K562 (cell line): ENCODE measurements at regions not wholly inside any gene's neighbourhood (a gene's known extent, or its start where the extent isn't known, plus 50 kb on each side); places are given as distances from the start of the nearest gene placed in this dataset.

Experiments used
- ATAC-seq: fragments of 200-7000 bp; cut with Tn5 transposase; 3 replicates; pipeline ENCODE4 v1.9.1; 2020; ENCODE audit warnings: moderate library complexity
- BruUV-seq: library from RNA; stranded (reverse); fragments of 400-500 nt; replicated peaks from 2 replicates; lab custom pipeline; 2021; lab: Mats Ljungman, UMichigan
- CTCF ChIA-PET: fragments of 300-600 bp; formaldehyde crosslinking; extraction: SDS; loops from one replicate; lab custom pipeline; 2021; ENCODE audit warnings: low intra/inter-chr PET ratio; lab: Yijun Ruan, JAX
- POLR2A ChIA-PET: fragments of 300-600, 350-650 bp; sonication (Branson Sonifier 250); formaldehyde crosslinking; extraction: SDS; loops from one replicate; lab custom pipeline; 2021; ENCODE audit warnings: antibody characterized with exemption, inconsistent platforms; lab: Yijun Ruan, JAX
- DNase-seq, 4 experiments: peaks; one replicate each; pipeline versions ENCODE4 v3.0.0 to v3.0.0-alpha.2; 2011 to 2018; ENCODE audit warnings: low spot score in 3 of 4, mixed read lengths in 3 of 4; ENCODE audit errors: extremely low read depth in 1 of 4
- FAIRE-seq: peaks from 2 replicates; lab custom pipeline; 2011; peaks lifted over from hg19 to GRCh38; lab: Jason Lieb, UNC
- H2AFZ ChIP-seq: 2 replicates; pipeline ENCODE4 v1.6.0; 2011; ENCODE audit warnings: low read depth, low read length, control low read depth, inconsistent platforms
- H3K27ac ChIP-seq: fragments of 200-600 bp; 3 replicates; pipeline ENCODE4 v1.8.0; 2011; ENCODE audit warnings: low read depth, mild to moderate bottlenecking, control low read depth, inconsistent platforms, low read length, moderate library complexity, mixed read lengths; ENCODE audit errors: extremely low read depth
- H3K27me3 ChIP-seq, 2 experiments: fragments of 300-600 bp in 1 of 2; 2 replicates in 1 of 2; 3 replicates in 1 of 2; pipeline versions ENCODE4 v1.6.0 to v1.8.0; 2011; ENCODE audit warnings: inconsistent platforms in 2 of 2, low read length in 2 of 2, mild to moderate bottlenecking in 1 of 2, mixed read lengths in 1 of 2, moderate library complexity in 1 of 2; ENCODE audit not compliant: control insufficient read depth in 2 of 2, insufficient read depth in 2 of 2
- H3K36me3 ChIP-seq: fragments of 300-600 bp; 3 replicates; pipeline ENCODE4 v1.8.0; 2011; ENCODE audit warnings: mild to moderate bottlenecking, low read length, inconsistent platforms; ENCODE audit not compliant: control insufficient read depth, insufficient read depth
- H3K4me1 ChIP-seq, 2 experiments: fragments of 200-600 bp in 1 of 2; replicated peaks in 1 of 2; 2 replicates in 1 of 2; 3 replicates in 1 of 2; pipeline versions ENCODE4 v1.5.1 to v1.8.0; 2011; ENCODE audit warnings: inconsistent platforms in 2 of 2, low read length in 2 of 2, mild to moderate bottlenecking in 1 of 2, mixed read lengths in 1 of 2, moderate library complexity in 1 of 2; ENCODE audit not compliant: control insufficient read depth in 2 of 2, insufficient read depth in 2 of 2
- H3K4me2 ChIP-seq: 2 replicates; pipeline ENCODE4 v1.6.1; 2011; ENCODE audit warnings: low read length, control low read depth, inconsistent platforms, mixed read lengths; ENCODE audit not compliant: insufficient read depth
- H3K4me3 ChIP-seq: fragments of 200-600 bp; sonication (generic), shearing (Covaris generic); 2 replicates; pipeline ENCODE4 v1.5.1; 2016; ENCODE audit warnings: control low read depth, inconsistent platforms
- H3K79me2 ChIP-seq: fragments of 200-600 bp; 3 replicates; pipeline ENCODE4 v1.8.0; 2011; ENCODE audit warnings: low read length, inconsistent platforms; ENCODE audit not compliant: control insufficient read depth, insufficient read depth
- H3K9ac ChIP-seq, 2 experiments: 2 replicates each; pipeline versions ENCODE4 v1.6.0 to v1.6.1; 2011; ENCODE audit warnings: low read depth in 2 of 2, low read length in 2 of 2, control low read depth in 1 of 2, inconsistent platforms in 1 of 2, mild to moderate bottlenecking in 1 of 2, mixed read lengths in 1 of 2; ENCODE audit not compliant: insufficient read depth in 1 of 2
- H3K9me1 ChIP-seq: one replicate; pipeline ENCODE4 v1.6.0; 2011; ENCODE audit warnings: inconsistent platforms, mild to moderate bottlenecking, low read length, moderate library complexity; ENCODE audit not compliant: control insufficient read depth, insufficient read depth
- H3K9me3 ChIP-seq: replicated peaks from 2 replicates; pipeline ENCODE4 v1.5.1; 2011; ENCODE audit warnings: low read depth, low read length, inconsistent platforms; ENCODE audit not compliant: control insufficient read depth, insufficient read depth
- H4K20me1 ChIP-seq: replicated peaks from 2 replicates; pipeline ENCODE4 v1.6.1; 2011; ENCODE audit warnings: low read length, inconsistent platforms, mixed read lengths; ENCODE audit not compliant: control insufficient read depth, insufficient read depth
- ERF ChIP-seq: fragments of 450-650 bp; formaldehyde crosslinking; IDR thresholded peaks from 2 replicates; pipeline ENCODE4 v1.4.0; 2020; ENCODE audit warnings: mild to moderate bottlenecking, mixed read lengths
- FOXA3 ChIP-seq, 2 experiments: fragments of 450-650 bp in 1 of 2; sonication (generic) in 1 of 2; formaldehyde crosslinking; IDR thresholded peaks in 1 of 2; conservative IDR thresholded peaks in 1 of 2; 2 replicates each; pipeline versions ENCODE4 v1.4.0 to v1.8.0; 2020 to 2022; ENCODE audit warnings: mild to moderate bottlenecking in 2 of 2, missing genetic modification reagents in 1 of 2
- ILK ChIP-seq: fragments of 450-650 bp; IDR thresholded peaks from 2 replicates; pipeline ENCODE4 v1.6.1; 2016; ENCODE audit warnings: missing genetic modification characterization, low read depth, mild to moderate bottlenecking, missing compliant biosample characterization, moderate library complexity, borderline replicate concordance
- MCM7 ChIP-seq, 2 experiments: fragments of 450-650 bp; IDR thresholded peaks; 2 replicates each; pipeline ENCODE4 v1.6.1; 2016 to 2018
- SMAD1 ChIP-seq: fragments of 150-350 bp; IDR thresholded peaks from 2 replicates; pipeline ENCODE4 v1.6.1; 2014; ENCODE audit warnings: low read length, low read depth; ENCODE audit not compliant: partially characterized antibody
- TEAD1 ChIP-seq, 2 experiments: fragments of 450-650 bp in 1 of 2; sonication (generic) in 1 of 2; formaldehyde crosslinking; IDR thresholded peaks; 2 replicates each; pipeline versions ENCODE4 v1.4.0 to v1.8.0; 2020 to 2022; ENCODE audit warnings: mild to moderate bottlenecking in 2 of 2, missing genetic modification reagents in 1 of 2
- ZNF764 ChIP-seq: fragments of 250-450 bp; sonication (Bioruptor Pico); IDR thresholded peaks from 2 replicates; pipeline ENCODE4 v1.4.0; 2020; ENCODE audit warnings: low read depth, mild to moderate bottlenecking, moderate library complexity
- WGBS: fragments of 100-300 bp; shearing (Covaris generic); methylation state at CpG from one replicate; pipeline ENCODE4 v1.1.6; 2016; ENCODE audit warnings: low coverage, mixed read lengths; ENCODE audit not compliant: insufficient coverage; ENCODE audit errors: missing lambda C conversion rate; 5-methylcytosine and 5-hydroxymethylcytosine counted together
- in situ Hi-C: fragments of 300-500 bp; cut with MboI; formaldehyde crosslinking; loops from 4 replicates; pipeline ENCODE4 v1.15.0; 2018; ENCODE audit warnings: inconsistent platforms, mixed read lengths
- intact Hi-C: fragments of 100-400 bp; cut with micrococcal nuclease; formaldehyde crosslinking; loops from 2 replicates; pipeline ENCODE4 v1.14.2; 2022
- TF ChIP-seq, protein P1 (sequence below): fragments of 250-450 bp; sonication (Bioruptor Pico); IDR thresholded peaks from 2 replicates; pipeline ENCODE4 v1.4.0; 2020
- TF ChIP-seq, protein P2 (sequence below): fragments of 450-650 bp; formaldehyde crosslinking; IDR thresholded peaks from 2 replicates; pipeline ENCODE4 v1.4.0; 2022; ENCODE audit warnings: missing genetic modification characterization
- TF ChIP-seq, protein P3 (sequence below): IDR thresholded peaks from 2 replicates; pipeline ENCODE4 v1.6.1; 2012; ENCODE audit warnings: low read depth, low read length, improper control_type of control experiment, borderline replicate concordance

DNA sequence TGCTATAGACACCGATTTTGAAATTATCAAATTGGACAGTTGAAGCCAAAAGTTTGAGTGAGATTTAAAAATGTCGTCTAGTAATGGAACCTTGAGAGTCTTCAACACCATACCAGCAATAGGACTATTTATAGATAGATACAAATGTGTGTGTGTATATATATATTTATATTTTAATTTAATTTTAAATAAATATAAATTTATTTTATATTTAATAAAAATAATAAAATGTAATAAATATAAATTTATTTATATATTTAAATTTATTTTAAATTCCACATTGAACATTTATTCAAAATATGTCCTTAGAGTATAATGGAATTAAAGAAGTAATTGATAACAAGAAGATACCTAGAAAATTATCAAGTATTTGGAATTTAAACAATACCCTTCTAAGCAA is 221.9 kb upstream of the CXXC4 start:
- intact Hi-C loops, result no loop called here
- H3K4me2 ChIP-seq, result no peak overlapping the region
- H3K79me2 ChIP-seq, result no peaks in the 10 kb centered on the region
- no peak overlapping the region for H2AFZ ChIP-seq
- H3K36me3 ChIP-seq, result no peaks in the 10 kb centered on the region
- BruUV-seq, result no TSS peak
- ChIA-PET CTCF (no interaction called here), POLR2A (no interaction called here)
- H4K20me1 ChIP-seq, result no peaks in the 10 kb centered on the region
- no peaks in the 10 kb centered on the region for H3K9me1 ChIP-seq
- H3K27me3 ChIP-seq, result no peaks in the 10 kb centered on the region
- no peak for ATAC-seq
- H3K4me3 ChIP-seq, result no peak overlapping the region
- no peak for DNase-seq
- H3K4me1 ChIP-seq, result no peaks in the 10 kb centered on the region
- H3K27ac ChIP-seq, result no peak overlapping the region
- WGBS, result 0% methylated on average over 2 of the region's 2 CpGs
- H3K9me3 ChIP-seq, result no peaks in the 10 kb centered on the region
- H3K9ac ChIP-seq, result no peak overlapping the region
- no peak for FAIRE-seq
- in situ Hi-C loops, result no loop called here
- TF ChIP-seq SMAD1 (no peak), ZNF764 (CRISPR knock-in tag) (no peak), ERF (CRISPR knock-in tag) (no peak), ILK (tag) (no peak), TEAD1 (CRISPR knock-in tag; IDR thresholded peaks at IDR 0.05) (no peak), FOXA3 (CRISPR knock-in tag; conservative IDR thresholded peaks at IDR 0.05 in 1 of 2, IDR thresholded peaks at IDR 0.05 in 1 of 2) (no peak), MCM7 (IDR thresholded peaks at IDR 0.05) (no peak)
- TF ChIP-seq, protein P1, sequence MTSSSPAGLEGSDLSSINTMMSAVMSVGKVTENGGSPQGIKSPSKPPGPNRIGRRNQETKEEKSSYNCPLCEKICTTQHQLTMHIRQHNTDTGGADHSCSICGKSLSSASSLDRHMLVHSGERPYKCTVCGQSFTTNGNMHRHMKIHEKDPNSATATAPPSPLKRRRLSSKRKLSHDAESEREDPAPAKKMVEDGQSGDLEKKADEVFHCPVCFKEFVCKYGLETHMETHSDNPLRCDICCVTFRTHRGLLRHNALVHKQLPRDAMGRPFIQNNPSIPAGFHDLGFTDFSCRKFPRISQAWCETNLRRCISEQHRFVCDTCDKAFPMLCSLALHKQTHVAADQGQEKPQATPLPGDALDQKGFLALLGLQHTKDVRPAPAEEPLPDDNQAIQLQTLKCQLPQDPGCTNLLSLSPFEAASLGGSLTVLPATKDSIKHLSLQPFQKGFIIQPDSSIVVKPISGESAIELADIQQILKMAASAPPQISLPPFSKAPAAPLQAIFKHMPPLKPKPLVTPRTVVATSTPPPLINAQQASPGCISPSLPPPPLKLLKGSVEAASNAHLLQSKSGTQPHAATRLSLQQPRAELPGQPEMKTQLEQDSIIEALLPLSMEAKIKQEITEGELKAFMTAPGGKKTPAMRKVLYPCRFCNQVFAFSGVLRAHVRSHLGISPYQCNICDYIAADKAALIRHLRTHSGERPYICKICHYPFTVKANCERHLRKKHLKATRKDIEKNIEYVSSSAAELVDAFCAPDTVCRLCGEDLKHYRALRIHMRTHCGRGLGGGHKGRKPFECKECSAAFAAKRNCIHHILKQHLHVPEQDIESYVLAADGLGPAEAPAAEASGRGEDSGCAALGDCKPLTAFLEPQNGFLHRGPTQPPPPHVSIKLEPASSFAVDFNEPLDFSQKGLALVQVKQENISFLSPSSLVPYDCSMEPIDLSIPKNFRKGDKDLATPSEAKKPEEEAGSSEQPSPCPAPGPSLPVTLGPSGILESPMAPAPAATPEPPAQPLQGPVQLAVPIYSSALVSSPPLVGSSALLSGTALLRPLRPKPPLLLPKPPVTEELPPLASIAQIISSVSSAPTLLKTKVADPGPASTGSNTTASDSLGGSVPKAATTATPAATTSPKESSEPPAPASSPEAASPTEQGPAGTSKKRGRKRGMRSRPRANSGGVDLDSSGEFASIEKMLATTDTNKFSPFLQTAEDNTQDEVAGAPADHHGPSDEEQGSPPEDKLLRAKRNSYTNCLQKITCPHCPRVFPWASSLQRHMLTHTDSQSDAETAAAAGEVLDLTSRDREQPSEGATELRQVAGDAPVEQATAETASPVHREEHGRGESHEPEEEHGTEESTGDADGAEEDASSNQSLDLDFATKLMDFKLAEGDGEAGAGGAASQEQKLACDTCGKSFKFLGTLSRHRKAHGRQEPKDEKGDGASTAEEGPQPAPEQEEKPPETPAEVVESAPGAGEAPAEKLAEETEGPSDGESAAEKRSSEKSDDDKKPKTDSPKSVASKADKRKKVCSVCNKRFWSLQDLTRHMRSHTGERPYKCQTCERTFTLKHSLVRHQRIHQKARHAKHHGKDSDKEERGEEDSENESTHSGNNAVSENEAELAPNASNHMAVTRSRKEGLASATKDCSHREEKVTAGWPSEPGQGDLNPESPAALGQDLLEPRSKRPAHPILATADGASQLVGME (CRISPR knock-in tag), result no peak
- TF ChIP-seq, protein P2, sequence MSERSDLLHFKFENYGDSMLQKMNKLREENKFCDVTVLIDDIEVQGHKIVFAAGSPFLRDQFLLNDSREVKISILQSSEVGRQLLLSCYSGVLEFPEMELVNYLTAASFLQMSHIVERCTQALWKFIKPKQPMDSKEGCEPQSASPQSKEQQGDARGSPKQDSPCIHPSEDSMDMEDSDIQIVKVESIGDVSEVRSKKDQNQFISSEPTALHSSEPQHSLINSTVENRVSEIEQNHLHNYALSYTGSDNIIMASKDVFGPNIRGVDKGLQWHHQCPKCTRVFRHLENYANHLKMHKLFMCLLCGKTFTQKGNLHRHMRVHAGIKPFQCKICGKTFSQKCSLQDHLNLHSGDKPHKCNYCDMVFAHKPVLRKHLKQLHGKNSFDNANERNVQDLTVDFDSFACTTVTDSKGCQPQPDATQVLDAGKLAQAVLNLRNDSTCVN (CRISPR knock-in tag), result no peak
- TF ChIP-seq, protein P3, sequence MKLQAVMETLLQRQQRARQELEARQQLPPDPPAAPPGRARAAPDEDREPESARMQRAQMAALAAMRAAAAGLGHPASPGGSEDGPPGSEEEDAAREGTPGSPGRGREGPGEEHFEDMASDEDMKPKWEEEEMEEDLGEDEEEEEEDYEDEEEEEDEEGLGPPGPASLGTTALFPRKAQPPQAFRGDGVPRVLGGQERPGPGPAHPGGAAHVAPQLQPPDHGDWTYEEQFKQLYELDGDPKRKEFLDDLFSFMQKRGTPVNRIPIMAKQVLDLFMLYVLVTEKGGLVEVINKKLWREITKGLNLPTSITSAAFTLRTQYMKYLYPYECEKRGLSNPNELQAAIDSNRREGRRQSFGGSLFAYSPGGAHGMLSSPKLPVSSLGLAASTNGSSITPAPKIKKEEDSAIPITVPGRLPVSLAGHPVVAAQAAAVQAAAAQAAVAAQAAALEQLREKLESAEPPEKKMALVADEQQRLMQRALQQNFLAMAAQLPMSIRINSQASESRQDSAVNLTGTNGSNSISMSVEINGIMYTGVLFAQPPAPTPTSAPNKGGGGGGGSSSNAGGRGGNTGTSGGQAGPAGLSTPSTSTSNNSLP, result no peak
